Mesodermal cell (in vitro differentiated cells): ENCODE measurements at regions not wholly inside any gene's neighbourhood (a gene's known extent, or its start where the extent isn't known, plus 50 kb on each side); places are given as distances from the start of the nearest gene placed in this dataset.

Experiments
- H3K27ac ChIP-seq: 2 replicates; pipeline ENCODE4 v1.7.0; 2013; ENCODE audit warnings: mild to moderate bottlenecking, low read depth, low read length, moderate library complexity; ENCODE audit not compliant: severe bottlenecking
- H3K36me3 ChIP-seq: 2 replicates; pipeline ENCODE4 v1.7.1; 2013; ENCODE audit warnings: mild to moderate bottlenecking, low read length, moderate library complexity; ENCODE audit not compliant: control insufficient read depth, insufficient read depth
- H3K4me1 ChIP-seq: one replicate; pipeline ENCODE4 v1.7.1; 2013; ENCODE audit warnings: mild to moderate bottlenecking, low read length; ENCODE audit not compliant: insufficient read depth, control insufficient read depth, poor library complexity, severe bottlenecking
- H3K4me3 ChIP-seq: 2 replicates; pipeline ENCODE4 v1.7.0; 2013; ENCODE audit warnings: low read length, control low read depth, mild to moderate bottlenecking; ENCODE audit not compliant: insufficient read depth, poor library complexity, severe bottlenecking; ENCODE audit errors: extremely low read depth
- H3K9me3 ChIP-seq: 2 replicates; pipeline ENCODE4 v1.7.1; 2013; ENCODE audit warnings: mild to moderate bottlenecking, low read length, moderate library complexity; ENCODE audit not compliant: control insufficient read depth
- WGBS, 2 experiments: methylation state at CpG; one replicate each; pipeline ENCODE4 v1.1.5; 2013; ENCODE audit warnings: missing lambda C conversion rate in 2 of 2; ENCODE audit not compliant: insufficient coverage in 2 of 2; 5-methylcytosine and 5-hydroxymethylcytosine counted together

- WGBS, 2 experiments, result 94 to 95% methylated on average over 4 to 5 of the region's 5 CpGs
- Histone ChIP-seq H3K27ac (no peak overlapping the region), H3K4me3 (no peak overlapping the region), H3K9me3 (no peaks in the 10 kb centered on the region), H3K4me1 (peaks cover 24% of the 10 kb centered on the region), H3K36me3 (no peaks in the 10 kb centered on the region)
Measured at GRCh38 chr2:111703759-111704158, 180.2 kb downstream of the ANAPC1 start.

GRCh38 chr2:111704246-111704645 lies 179.7 kb downstream of the ANAPC1 start:
- peaks cover 23% of the 10 kb centered on the region for H3K4me1 ChIP-seq
- no peak overlapping the region for H3K27ac ChIP-seq
- no peaks in the 10 kb centered on the region for H3K9me3 ChIP-seq
- WGBS, 2 experiments, result 68 to 91% methylated on average over 4 to 5 of the region's 6 CpGs
- no peaks in the 10 kb centered on the region for H3K36me3 ChIP-seq
- no peak overlapping the region for H3K4me3 ChIP-seq

GRCh38 chr2:111705239-111705638 lies 178.8 kb downstream of the ANAPC1 start:
- 61 to 68% methylated on average over 5 to 6 of the region's 7 CpGs for WGBS, 2 experiments
- Histone ChIP-seq H3K36me3 (no peaks in the 10 kb centered on the region), H3K27ac (peak overlapping the region; percentile 10), H3K4me3 (no peak overlapping the region), H3K4me1 (peaks cover 28% of the 10 kb centered on the region), H3K9me3 (no peaks in the 10 kb centered on the region)

GRCh38 chr2:111705711-111706336 lies 178.2 kb downstream of the ANAPC1 start:
- Histone ChIP-seq H3K4me1 (peaks cover 31% of the 10 kb centered on the region), H3K4me3 (no peak overlapping the region), H3K36me3 (no peaks in the 10 kb centered on the region), H3K9me3 (no peaks in the 10 kb centered on the region), H3K27ac (no peak overlapping the region)
- WGBS, 2 experiments, result 19 to 33% methylated on average over 4 to 5 of the region's 6 CpGs

GRCh38 chr2:111706481-111707001 lies 177.5 kb downstream of the ANAPC1 start:
- no peak overlapping the region for H3K4me3 ChIP-seq
- H3K9me3 ChIP-seq, result no peaks in the 10 kb centered on the region
- WGBS, 2 experiments, result 91 to 92% methylated on average over 9 of the region's 9 CpGs
- H3K4me1 ChIP-seq, result peaks cover 28% of the 10 kb centered on the region
- no peak overlapping the region for H3K27ac ChIP-seq
- no peaks in the 10 kb centered on the region for H3K36me3 ChIP-seq

GRCh38 chr2:111707700-111708099 lies 176.3 kb downstream of the ANAPC1 start:
- no peak overlapping the region for H3K4me3 ChIP-seq
- H3K36me3 ChIP-seq, result no peaks in the 10 kb centered on the region
- peaks cover 24% of the 10 kb centered on the region for H3K4me1 ChIP-seq
- WGBS, 2 experiments, result 93 to 94% methylated on average over 2 to 4 of the region's 7 CpGs
- H3K9me3 ChIP-seq, result peaks cover 10% of the 10 kb centered on the region
- H3K27ac ChIP-seq, result no peak overlapping the region

GRCh38 chr2:111708476-111709180 lies 175.4 kb downstream of the ANAPC1 start:
- H3K36me3 ChIP-seq, result no peaks in the 10 kb centered on the region
- WGBS, 2 experiments, result 74 to 82% methylated on average over 3 of the region's 4 CpGs
- no peak overlapping the region for H3K27ac ChIP-seq
- peaks cover 24% of the 10 kb centered on the region for H3K4me1 ChIP-seq
- peaks cover 10% of the 10 kb centered on the region for H3K9me3 ChIP-seq
- no peak overlapping the region for H3K4me3 ChIP-seq

- peaks cover 10% of the 10 kb centered on the region for H3K9me3 ChIP-seq
- H3K27ac ChIP-seq, result no peak overlapping the region
- no peaks in the 10 kb centered on the region for H3K36me3 ChIP-seq
- 76 to 92% methylated on average over 2 of the region's 3 CpGs for WGBS, 2 experiments
- peaks cover 24% of the 10 kb centered on the region for H3K4me1 ChIP-seq
- no peak overlapping the region for H3K4me3 ChIP-seq
Measured at GRCh38 chr2:111709321-111709720, 174.7 kb downstream of the ANAPC1 start.

- peaks cover 10% of the 10 kb centered on the region for H3K9me3 ChIP-seq
- H3K27ac ChIP-seq, result no peak overlapping the region
- H3K36me3 ChIP-seq, result no peaks in the 10 kb centered on the region
- WGBS, 2 experiments, result 70 to 85% methylated on average over 6 of the region's 6 CpGs
- no peak overlapping the region for H3K4me3 ChIP-seq
- peaks cover 17% of the 10 kb centered on the region for H3K4me1 ChIP-seq
Measured at GRCh38 chr2:111710085-111710484, 173.9 kb downstream of the ANAPC1 start.

- H3K36me3 ChIP-seq, result no peaks in the 10 kb centered on the region
- peaks cover 10% of the 10 kb centered on the region for H3K9me3 ChIP-seq
- no peak overlapping the region for H3K27ac ChIP-seq
- H3K4me1 ChIP-seq, result peaks cover 11% of the 10 kb centered on the region
- WGBS, 2 experiments, result 70 to 89% methylated on average over 3 to 4 of the region's 4 CpGs
- no peak overlapping the region for H3K4me3 ChIP-seq
Measured at GRCh38 chr2:111710613-111711012, 173.4 kb downstream of the ANAPC1 start.

GRCh38 chr2:111711270-111711669 lies 172.7 kb downstream of the ANAPC1 start:
- no peak overlapping the region for H3K4me3 ChIP-seq
- H3K4me1 ChIP-seq, result peaks cover 7% of the 10 kb centered on the region
- no peak overlapping the region for H3K27ac ChIP-seq
- peaks cover 10% of the 10 kb centered on the region for H3K9me3 ChIP-seq
- WGBS, 2 experiments, result 76 to 89% methylated on average over 2 of the region's 4 CpGs
- H3K36me3 ChIP-seq, result no peaks in the 10 kb centered on the region
